T-cell (primary cell): ENCODE measurements at regions not wholly inside any gene's neighbourhood (a gene's known extent, or its start where the extent isn't known, plus 50 kb on each side); places are given as distances from the start of the nearest gene placed in this dataset.

Experiments
- ATAC-seq, 4 experiments: fragments of 200-7000 bp in 3 of 4; fragments of 150-1000 bp in 1 of 4; cut with Tn5 transposase; replicated peaks in 1 of 4; 1 replicate in 3 of 4; 2 replicates in 1 of 4; pipeline ENCODE4 v1.10.0; 2021; ENCODE audit warnings: moderate library complexity in 3 of 4, mild to moderate bottlenecking in 2 of 4, moderate number of reproducible peaks in 1 of 4
- CTCF ChIA-PET, 2 donors: fragments of 300-600 bp; sonication (Branson Sonifier 250); formaldehyde crosslinking; loops; one replicate each; lab custom pipeline; 2022; ENCODE audit warnings: antibody characterized with exemption in 2 of 2; lab: Charles Lee
- POLR2A ChIA-PET, 2 donors: fragments of 300-600 bp; sonication (Branson Sonifier 250); formaldehyde crosslinking; loops; one replicate each; lab custom pipeline; 2022; ENCODE audit warnings: antibody characterized with exemption in 2 of 2; lab: Charles Lee
- DNase-seq, 35 experiments: peaks; one replicate each; pipeline versions ENCODE4 v3.0.0 to v3.0.0-alpha.2; 2013 to 2023
- H3K27ac ChIP-seq: one replicate; pipeline ENCODE4 v1.5.1; 2013; ENCODE audit warnings: low read length
- H3K27me3 ChIP-seq, 2 experiments: replicated peaks in 1 of 2; 1 replicate in 1 of 2; 2 replicates in 1 of 2; pipeline versions ENCODE4 v1.6.1 to v1.7.0; 2013; ENCODE audit warnings: low read length in 1 of 2, mixed read lengths in 1 of 2; ENCODE audit not compliant: control insufficient read depth in 2 of 2, insufficient read depth in 2 of 2; ENCODE audit errors: extremely low read depth in 1 of 2
- H3K36me3 ChIP-seq, 2 donors: 1 replicate in 1 of 2; 2 replicates in 1 of 2; pipeline versions ENCODE4 v1.6.1 to v1.7.0; 2013; ENCODE audit warnings: low read length in 1 of 2; ENCODE audit not compliant: control insufficient read depth in 2 of 2, insufficient read depth in 1 of 2; ENCODE audit errors: extremely low read depth in 1 of 2
- H3K4me1 ChIP-seq, 2 experiments: 1 replicate in 1 of 2; 2 replicates in 1 of 2; pipeline versions ENCODE4 v1.6.1 to v1.7.0; 2013; ENCODE audit warnings: low read length in 2 of 2, mixed read lengths in 1 of 2; ENCODE audit not compliant: insufficient read depth in 2 of 2, control insufficient read depth in 1 of 2; ENCODE audit errors: extremely low read depth in 1 of 2
- H3K4me3 ChIP-seq, 2 donors: 1 replicate in 1 of 2; 2 replicates in 1 of 2; pipeline versions ENCODE4 v1.5.1 to v1.7.0; 2013; ENCODE audit warnings: mild to moderate bottlenecking in 2 of 2, low read length in 1 of 2, moderate library complexity in 1 of 2; ENCODE audit not compliant: control insufficient read depth in 1 of 2; ENCODE audit errors: extremely low read depth in 1 of 2
- H3K9me3 ChIP-seq: 2 replicates; pipeline ENCODE4 v1.7.0; 2013
- H3K27ac Mint-ChIP-seq, 2 donors: one replicate each; pipeline ENCODE4 v1.8.0; 2020 to 2021; ENCODE audit warnings: mild to moderate bottlenecking in 2 of 2, mixed read lengths in 2 of 2
- H3K27me3 Mint-ChIP-seq, 2 donors: one replicate each; pipeline ENCODE4 v1.8.0; 2021 to 2022; ENCODE audit warnings: mixed read lengths in 2 of 2
- H3K36me3 Mint-ChIP-seq: one replicate; pipeline ENCODE4 v1.8.0; 2021; ENCODE audit warnings: mixed read lengths
- H3K4me1 Mint-ChIP-seq, 3 donors: one replicate each; pipeline ENCODE4 v1.8.0; 2020 to 2022; ENCODE audit warnings: mixed read lengths in 3 of 3, mild to moderate bottlenecking in 1 of 3
- H3K4me3 Mint-ChIP-seq, 3 donors: one replicate each; pipeline ENCODE4 v1.8.0; 2020 to 2022; ENCODE audit warnings: mild to moderate bottlenecking in 3 of 3, mixed read lengths in 3 of 3, moderate library complexity in 3 of 3
- H3K9me3 Mint-ChIP-seq, 3 donors: one replicate each; pipeline ENCODE4 v1.8.0; 2020 to 2022; ENCODE audit warnings: mixed read lengths in 3 of 3
- WGBS: methylation state at CpG from one replicate; pipeline ENCODE4 v1.1.5; 2013; ENCODE audit warnings: missing lambda C conversion rate; ENCODE audit not compliant: insufficient coverage; 5-methylcytosine and 5-hydroxymethylcytosine counted together

GRCh38 chr1:214935258-214935657, 147.3 kb upstream of the KCNK2 start:
- H3K27me3 ChIP-seq: no peaks in the 10 kb centered on the region
- WGBS: no CpG with 5 or more reads among the region's 1 CpG
- peaks cover 0 to 3% of the 10 kb centered on the region in 2 donors for H3K27me3 Mint-ChIP-seq
- no peak overlapping the region for H3K4me3 ChIP-seq
- DNase-seq: no peak
- H3K4me1 ChIP-seq: no peaks in the 10 kb centered on the region
- no peak for ATAC-seq
- ChIA-PET POLR2A (no interaction called here), CTCF (no interaction called here)
- no peaks in the 10 kb centered on the region for H3K4me1 Mint-ChIP-seq
- H3K9me3 Mint-ChIP-seq: peaks cover 0 to 4% (median 0%) of the 10 kb centered on the region in 3 donors
- no peaks in the 10 kb centered on the region for H3K36me3 ChIP-seq
- no peak overlapping the region for H3K4me3 Mint-ChIP-seq
- H3K27ac ChIP-seq: no peak overlapping the region
- H3K27ac Mint-ChIP-seq: no peak overlapping the region
- no peaks in the 10 kb centered on the region for H3K36me3 Mint-ChIP-seq
- no peaks in the 10 kb centered on the region for H3K9me3 ChIP-seq

- H3K9me3 Mint-ChIP-seq: no peaks in the 10 kb centered on the region
- H3K27me3 ChIP-seq: no peaks in the 10 kb centered on the region
- ATAC-seq (no peak), DNase-seq (no peak)
- H3K27me3 Mint-ChIP-seq: peaks cover 0 to 2% of the 10 kb centered on the region in 2 donors
- H3K9me3 ChIP-seq: no peaks in the 10 kb centered on the region
- no peak overlapping the region for H3K27ac ChIP-seq
- CTCF ChIA-PET: no interaction called here
- no peaks in the 10 kb centered on the region for H3K4me1 ChIP-seq
- H3K4me1 Mint-ChIP-seq: no peaks in the 10 kb centered on the region
- H3K36me3 Mint-ChIP-seq: no peaks in the 10 kb centered on the region
- H3K4me3 ChIP-seq: no peak overlapping the region
- H3K27ac Mint-ChIP-seq: no peak overlapping the region
- no peak overlapping the region for H3K4me3 Mint-ChIP-seq
- no peaks in the 10 kb centered on the region for H3K36me3 ChIP-seq
- POLR2A ChIA-PET: no interaction called here
Measured at GRCh38 chr1:214939180-214939579, 143.4 kb upstream of the KCNK2 start.

- Histone ChIP-seq H3K36me3 (no peaks in the 10 kb centered on the region), H3K27ac (no peak overlapping the region), H3K4me3 (no peak overlapping the region), H3K4me1 (no peaks in the 10 kb centered on the region), H3K9me3 (no peaks in the 10 kb centered on the region), H3K27me3 (no peaks in the 10 kb centered on the region)
- no peak for ATAC-seq
- DNase-seq: no peak
- CTCF ChIA-PET: interaction anchor here in 1 of 2 donors (0.6 kb wide), 1 partner anchor 23 kb away, joined by 3 read pairs; no protein-coding TSS in a partner anchor
- POLR2A ChIA-PET: no interaction called here
- Mint-ChIP-seq H3K4me3 (no peak overlapping the region), H3K36me3 (no peaks in the 10 kb centered on the region), H3K27ac (no peak overlapping the region), H3K4me1 (no peaks in the 10 kb centered on the region), H3K9me3 (no peaks in the 10 kb centered on the region), H3K27me3 (peaks cover 0 to 2% of the 10 kb centered on the region in 2 donors)
Measured at GRCh38 chr1:214941061-214941460, 141.5 kb upstream of the KCNK2 start.

- WGBS: 63% methylated on average over 3 of the region's 3 CpGs
- CTCF ChIA-PET: interaction anchor here in 1 of 2 donors (0.5 kb wide), 1 partner anchor 66 kb away, joined by 3 read pairs; no protein-coding TSS in a partner anchor
- H3K27ac Mint-ChIP-seq: no peak overlapping the region
Measured at GRCh38 chr1:214943054-214943453, 139.5 kb upstream of the KCNK2 start.

GRCh38 chr1:214946615-214947014, 135.9 kb upstream of the KCNK2 start:
- Mint-ChIP-seq H3K36me3 (no peaks in the 10 kb centered on the region), H3K9me3 (no peaks in the 10 kb centered on the region), H3K4me1 (no peaks in the 10 kb centered on the region), H3K27me3 (peaks cover 2 to 12% of the 10 kb centered on the region in 2 donors), H3K4me3 (no peak overlapping the region), H3K27ac (no peak overlapping the region)
- WGBS: no CpG with 5 or more reads among the region's 1 CpG
- CTCF ChIA-PET: no interaction called here
- Histone ChIP-seq H3K4me3 (no peak overlapping the region), H3K27ac (no peak overlapping the region), H3K27me3 (no peaks in the 10 kb centered on the region), H3K4me1 (no peaks in the 10 kb centered on the region), H3K9me3 (no peaks in the 10 kb centered on the region), H3K36me3 (no peaks in the 10 kb centered on the region)
- DNase-seq (no peak), ATAC-seq (no peak)
- POLR2A ChIA-PET: no interaction called here

More at GRCh38 chr1:214943054-214943453, 139.5 kb upstream of the KCNK2 start:
- H3K36me3 Mint-ChIP-seq: no peaks in the 10 kb centered on the region
- no peak overlapping the region for H3K27ac ChIP-seq
- no peaks in the 10 kb centered on the region for H3K36me3 ChIP-seq
- POLR2A ChIA-PET: no interaction called here
- no peak overlapping the region for H3K4me3 ChIP-seq
- H3K27me3 ChIP-seq: no peaks in the 10 kb centered on the region
- H3K4me1 Mint-ChIP-seq: no peaks in the 10 kb centered on the region
- no peaks in the 10 kb centered on the region for H3K4me1 ChIP-seq
- ATAC-seq (no peak), DNase-seq (no peak)
- H3K9me3 ChIP-seq: no peaks in the 10 kb centered on the region
- H3K9me3 Mint-ChIP-seq: no peaks in the 10 kb centered on the region
- H3K27me3 Mint-ChIP-seq: peaks cover 2 to 6% of the 10 kb centered on the region in 2 donors
- H3K4me3 Mint-ChIP-seq: no peak overlapping the region

GRCh38 chr1:214952648-214953047, 129.9 kb upstream of the KCNK2 start:
- no peak overlapping the region for H3K4me3 ChIP-seq
- H3K27me3 ChIP-seq: no peaks in the 10 kb centered on the region
- H3K9me3 Mint-ChIP-seq: no peaks in the 10 kb centered on the region
- ChIA-PET POLR2A (no interaction called here), CTCF (no interaction called here)
- ATAC-seq (no peak), DNase-seq (no peak)
- no peaks in the 10 kb centered on the region for H3K9me3 ChIP-seq
- WGBS: 80% methylated on average over 4 of the region's 7 CpGs
- no peaks in the 10 kb centered on the region for H3K4me1 ChIP-seq
- no peaks in the 10 kb centered on the region for H3K36me3 Mint-ChIP-seq
- no peak overlapping the region for H3K4me3 Mint-ChIP-seq
- no peaks in the 10 kb centered on the region for H3K4me1 Mint-ChIP-seq
- H3K27ac Mint-ChIP-seq: no peak overlapping the region
- peaks cover 0 to 27% of the 10 kb centered on the region in 2 donors for H3K27me3 Mint-ChIP-seq
- H3K36me3 ChIP-seq: no peaks in the 10 kb centered on the region
- H3K27ac ChIP-seq: no peak overlapping the region
